Loucy (cell line): ENCODE measurements at regions not wholly inside any gene's neighbourhood (a gene's known extent, or its start where the extent isn't known, plus 50 kb on each side); places are given as distances from the start of the nearest gene placed in this dataset.

Experiments used
- H2AFZ ChIP-seq: fragments of 200-600 bp; sonication (generic); 2 replicates; pipeline ENCODE4 v1.6.0; 2016; ENCODE audit warnings: antibody characterized with exemption, mild to moderate bottlenecking, low read length, moderate library complexity
- H3F3A ChIP-seq: fragments of 200-600 bp; 2 replicates; pipeline ENCODE4 v1.6.0; 2016; ENCODE audit warnings: antibody characterized with exemption, low read depth, mild to moderate bottlenecking
- H3K27me3 ChIP-seq: fragments of 200-600 bp; sonication (generic); 2 replicates; pipeline ENCODE4 v1.6.1; 2014; ENCODE audit warnings: low read length, mild to moderate bottlenecking; ENCODE audit not compliant: insufficient read depth, poor library complexity, severe bottlenecking
- H3K36me3 ChIP-seq: fragments of 200-600 bp; sonication (generic); 2 replicates; pipeline ENCODE4 v1.6.1; 2016; ENCODE audit warnings: low read length; ENCODE audit not compliant: insufficient read depth
- H3K4me1 ChIP-seq: fragments of 200-600 bp; sonication (generic); 2 replicates; pipeline ENCODE4 v1.5.1; 2014; ENCODE audit warnings: low read length, mild to moderate bottlenecking; ENCODE audit not compliant: insufficient read depth, poor library complexity, severe bottlenecking
- H3K4me2 ChIP-seq: fragments of 200-600 bp; sonication (generic); 2 replicates; pipeline ENCODE4 v1.6.0; 2014; ENCODE audit warnings: antibody characterized with exemption, low read length, low read depth, mild to moderate bottlenecking; ENCODE audit not compliant: poor library complexity, severe bottlenecking
- H3K4me3 ChIP-seq: fragments of 200-600 bp; sonication (generic); 2 replicates; pipeline ENCODE4 v1.5.1; 2014; ENCODE audit warnings: low read length, mild to moderate bottlenecking, mixed read lengths; ENCODE audit not compliant: poor library complexity, severe bottlenecking
- H3K79me2 ChIP-seq: fragments of 200-600 bp; sonication (generic); 2 replicates; pipeline ENCODE4 v1.6.1; 2014; ENCODE audit warnings: low read length; ENCODE audit not compliant: insufficient read depth
- H3K9ac ChIP-seq: fragments of 200-600 bp; sonication (generic); 2 replicates; pipeline ENCODE4 v1.6.0; 2014; ENCODE audit warnings: mild to moderate bottlenecking, low read depth, low read length, moderate library complexity; ENCODE audit not compliant: poor library complexity, severe bottlenecking
- H3K9me2 ChIP-seq: fragments of 200-600 bp; sonication (generic); replicated peaks from 2 replicates; pipeline ENCODE4 v1.6.1; 2016; ENCODE audit warnings: low read depth, low read length, mixed read lengths
- H3K9me3 ChIP-seq: fragments of 200-600 bp; sonication (generic); 2 replicates; pipeline ENCODE4 v1.6.1; 2014; ENCODE audit warnings: mild to moderate bottlenecking, antibody characterized with exemption, low read length, low read depth; ENCODE audit not compliant: insufficient read depth
- H4K20me1 ChIP-seq: fragments of 200-600 bp; sonication (generic); 2 replicates; pipeline ENCODE4 v1.6.0; 2014; ENCODE audit warnings: antibody characterized with exemption, low read length, mild to moderate bottlenecking; ENCODE audit not compliant: insufficient read depth, poor library complexity, severe bottlenecking
- CTCF ChIP-seq: fragments of 200-600 bp; sonication (generic); conservative IDR thresholded peaks from 2 replicates; pipeline ENCODE4 v1.5.1; 2014; ENCODE audit warnings: mild to moderate bottlenecking, antibody characterized with exemption, low read length
- EZH2phosphoT487 ChIP-seq: fragments of 200-600 bp; IDR thresholded peaks from 2 replicates; pipeline ENCODE4 v1.6.1; 2018; ENCODE audit warnings: antibody characterized with exemption, mild to moderate bottlenecking, moderate library complexity, borderline replicate concordance

GRCh38 chr5:23064710-23065109 lies 211.6 kb upstream of the CDH12 start:
- TF ChIP-seq EZH2phosphoT487, result no peak
- no peak for TF ChIP-seq CTCF
- Histone ChIP-seq H3K9ac (no peak overlapping the region), H3K36me3 (no peaks in the 10 kb centered on the region), H3K9me2 (no peaks in the 10 kb centered on the region), H3F3A (no peaks in the 10 kb centered on the region), H4K20me1 (no peaks in the 10 kb centered on the region), H2AFZ (no peak overlapping the region), H3K4me2 (no peak overlapping the region), H3K27me3 (no peaks in the 10 kb centered on the region), H3K4me3 (no peak overlapping the region), H3K9me3 (no peaks in the 10 kb centered on the region), H3K79me2 (no peaks in the 10 kb centered on the region), H3K4me1 (no peaks in the 10 kb centered on the region)

GRCh38 chr5:23053846-23054245 lies 200.7 kb upstream of the CDH12 start:
- H3K9ac ChIP-seq, result no peak overlapping the region
- H3K9me2 ChIP-seq, result no peaks in the 10 kb centered on the region
- no peaks in the 10 kb centered on the region for H3K27me3 ChIP-seq
- H3K4me1 ChIP-seq, result no peaks in the 10 kb centered on the region
- no peaks in the 10 kb centered on the region for H3F3A ChIP-seq
- H3K36me3 ChIP-seq, result no peaks in the 10 kb centered on the region
- no peaks in the 10 kb centered on the region for H3K79me2 ChIP-seq
- no peak overlapping the region for H2AFZ ChIP-seq
- TF ChIP-seq CTCF, result no peak
- TF ChIP-seq EZH2phosphoT487, result no peak
- no peaks in the 10 kb centered on the region for H3K9me3 ChIP-seq
- H4K20me1 ChIP-seq, result no peaks in the 10 kb centered on the region
- no peak overlapping the region for H3K4me2 ChIP-seq
- no peak overlapping the region for H3K4me3 ChIP-seq

- Histone ChIP-seq H4K20me1 (no peaks in the 10 kb centered on the region), H2AFZ (no peak overlapping the region), H3K9me3 (no peaks in the 10 kb centered on the region), H3K79me2 (no peaks in the 10 kb centered on the region), H3K4me1 (no peaks in the 10 kb centered on the region), H3K9me2 (no peaks in the 10 kb centered on the region), H3K9ac (no peak overlapping the region), H3K36me3 (no peaks in the 10 kb centered on the region), H3K4me3 (no peak overlapping the region), H3K27me3 (no peaks in the 10 kb centered on the region), H3K4me2 (no peak overlapping the region), H3F3A (no peaks in the 10 kb centered on the region)
- no peak for TF ChIP-seq CTCF
Observed at GRCh38 chr5:23042226-23042625, 189.1 kb upstream of the CDH12 start.
